ENCODE measurements at regions not wholly inside any gene's neighbourhood (a gene's known extent, or its start where the extent isn't known, plus 50 kb on each side); places are given as distances from the start of the nearest gene placed in this dataset.

DNA sequence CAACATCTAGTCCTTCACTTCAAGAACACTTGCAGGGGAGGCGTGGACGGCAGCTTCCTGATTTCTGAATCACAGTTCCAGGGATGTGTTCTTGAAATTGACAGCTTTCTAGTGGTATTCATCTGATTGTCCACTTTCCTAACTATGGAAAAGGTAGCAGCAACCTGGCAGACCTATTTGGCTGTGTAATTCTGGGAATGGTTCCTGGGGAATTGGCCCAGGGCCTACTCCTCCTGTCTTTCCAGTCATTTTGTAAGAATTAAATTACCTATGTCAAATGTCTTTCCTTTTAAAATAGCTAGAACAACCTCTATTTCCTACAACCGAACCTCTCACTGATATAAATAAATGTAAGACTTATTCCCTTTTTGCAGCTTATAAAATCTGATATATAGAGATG is 85.5 kb upstream of the RSPO3 start:
- TF ChIP-seq CTCF (IDR thresholded peaks at IDR 0.05): no peak

- no peak for TF ChIP-seq CTCF (IDR thresholded peaks at IDR 0.05)
Measured at GRCh38 chr6:127051571-127052260, 66.8 kb upstream of the RSPO3 start.

DNA sequence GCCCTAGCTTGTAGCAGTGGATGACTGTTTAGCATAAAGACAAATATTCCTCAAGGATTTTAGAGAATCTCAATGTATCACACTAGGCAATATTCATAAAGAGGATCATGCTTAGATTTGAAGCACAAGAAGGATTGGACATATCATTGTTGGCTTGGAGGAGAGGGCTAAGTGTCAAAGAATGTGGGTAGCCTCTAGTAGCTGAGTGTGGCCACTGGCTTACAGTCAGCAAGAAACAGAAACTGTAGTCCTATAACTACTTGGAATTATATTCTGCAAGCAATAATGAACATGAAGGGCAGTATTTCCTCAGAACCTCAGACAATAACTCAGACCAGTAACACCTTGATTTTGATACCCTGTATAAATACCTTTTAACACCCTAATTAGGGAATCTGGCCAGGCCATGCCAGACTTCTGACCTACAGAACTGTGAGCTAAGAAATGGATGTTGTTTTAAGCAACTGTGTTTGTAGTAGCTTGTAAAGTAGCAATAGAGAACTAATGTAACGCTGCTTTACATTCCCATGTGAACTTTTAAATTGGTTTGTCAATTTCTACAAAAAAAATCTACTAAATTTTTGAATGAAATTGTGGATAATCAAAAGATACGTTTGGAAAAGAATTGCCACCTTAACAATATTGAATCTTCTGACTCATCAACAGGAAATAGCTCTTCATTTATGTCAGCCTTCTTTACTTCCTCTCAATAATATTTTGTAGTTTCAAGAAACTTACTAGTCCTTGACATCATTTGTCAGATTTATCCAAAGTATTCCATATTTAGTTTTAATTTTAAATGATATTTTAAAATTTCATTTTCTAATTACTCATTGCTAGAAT is 65.2 kb upstream of the RSPO3 start:
- TF ChIP-seq CTCF (IDR thresholded peaks at IDR 0.05): no peak

- no peak for TF ChIP-seq CTCF (IDR thresholded peaks at IDR 0.05)
Measured at GRCh38 chr6:127053875-127054235, 64.6 kb upstream of the RSPO3 start.

DNA sequence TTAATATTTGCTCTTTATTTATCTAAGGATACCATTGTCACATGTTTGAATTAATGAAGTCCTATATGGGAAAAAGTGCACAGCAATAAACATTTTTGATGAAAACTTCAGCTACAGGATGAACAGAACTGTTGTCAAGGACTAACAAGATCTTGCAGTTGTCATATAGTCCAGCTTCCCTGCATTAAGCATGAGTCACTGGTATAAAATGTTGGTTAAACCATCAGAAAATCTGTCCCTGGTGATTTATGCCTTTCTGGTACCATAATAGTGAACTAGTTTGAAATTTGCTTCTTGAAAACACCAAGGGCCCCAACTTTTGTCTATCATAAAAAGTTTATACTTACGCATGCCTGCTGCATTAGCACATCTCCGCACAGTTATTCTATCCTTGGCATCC is 60.4 kb upstream of the RSPO3 start:
- no peak for TF ChIP-seq CTCF (IDR thresholded peaks at IDR 0.05)

DNA sequence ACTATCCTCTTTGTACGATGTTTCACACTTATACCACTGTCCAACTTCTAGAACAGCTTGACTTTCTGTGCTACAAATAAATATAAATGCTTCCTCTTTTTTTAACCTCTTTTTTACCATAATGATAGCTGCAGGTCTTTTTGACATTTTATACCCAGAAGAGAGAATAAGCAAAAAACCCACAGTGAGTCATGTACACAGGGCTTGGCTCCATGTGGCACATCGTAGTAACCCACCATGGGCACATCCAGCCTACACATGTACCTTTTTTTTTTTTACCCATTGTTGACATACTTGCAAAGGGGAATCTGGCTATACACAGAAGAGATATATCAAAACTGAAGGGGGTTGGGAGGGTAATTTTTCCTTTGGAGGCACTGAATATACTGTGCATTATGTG is 59.5 kb upstream of the RSPO3 start:
- no peak for TF ChIP-seq CTCF (IDR thresholded peaks at IDR 0.05)

Data from LNCAP (cell line).